ENCODE measurements at regions not wholly inside any gene's neighbourhood (a gene's known extent, or its start where the extent isn't known, plus 50 kb on each side); places are given as distances from the start of the nearest gene placed in this dataset.

- TF ChIP-seq CTCF (IDR thresholded peaks at IDR 0.05) = no peak
- no peak for TF ChIP-seq POLR2A (IDR thresholded peaks at IDR 0.05)
Observed at GRCh38 chr13:110089100-110089499, 217.9 kb downstream of the COL4A1 start.

Measured in esophagus squamous epithelium (tissue), 4 donors.